Right lobe of liver (tissue), 4 donors: ENCODE measurements at regions not wholly inside any gene's neighbourhood (a gene's known extent, or its start where the extent isn't known, plus 50 kb on each side); places are given as distances from the start of the nearest gene placed in this dataset.

ENCODE experiments used
- CTCF ChIP-seq, 4 donors: fragments of 200-600 bp in 3 of 4; fragments of 450-650 bp in 1 of 4; IDR thresholded peaks; one replicate each; pipeline versions ENCODE4 v1.5.1 to v1.8.0; 2016 to 2022; ENCODE audit warnings: antibody characterized with exemption in 4 of 4, mild to moderate bottlenecking in 2 of 4
- POLR2A ChIP-seq: fragments of 450-650 bp; IDR thresholded peaks from one replicate; pipeline ENCODE4 v1.6.1; 2017; ENCODE audit warnings: antibody characterized with exemption, mild to moderate bottlenecking
- donor health status: DM: no; HTN: no; CAD: no.
- donor health status: DM: no; HTN: no; CAD: no.
- donor health status: DM: no; HTN: yes; CAD: no.

- TF ChIP-seq CTCF (IDR thresholded peaks at IDR 0.05) (no peak), POLR2A (no peak)
These were observed 397.4 kb downstream of the MATN1 start for GRCh38 chr1:30325999-30326398.
